CD4-positive, alpha-beta T cell treated with Interleukin-21 for 1 hour (primary cell): ENCODE measurements at regions not wholly inside any gene's neighbourhood (a gene's known extent, or its start where the extent isn't known, plus 50 kb on each side); places are given as distances from the start of the nearest gene placed in this dataset.

Experiments used
- DNase-seq: peaks from one replicate; pipeline ENCODE4 v3.0.0-alpha.2; 2020

- no peak for DNase-seq
Measured at GRCh38 chr5:93096561-93096960, 484.5 kb downstream of the NR2F1-AS1 start.

GRCh38 chr5:93092349-93093105, 488.5 kb downstream of the NR2F1-AS1 start:
- no peak for DNase-seq

- no peak for DNase-seq
Measured at GRCh38 chr5:93090698-93091097, 490.3 kb downstream of the NR2F1-AS1 start.

GRCh38 chr5:93088592-93089389, 492.2 kb downstream of the NR2F1-AS1 start:
- no peak for DNase-seq

- no peak for DNase-seq
Measured at GRCh38 chr5:93087326-93087725, 493.7 kb downstream of the NR2F1-AS1 start.

- DNase-seq, result no peak
Measured at GRCh38 chr5:93082981-93083380, 498.0 kb downstream of the NR2F1-AS1 start.

- no peak for DNase-seq
Measured at GRCh38 chr5:93079046-93079445, 502.0 kb downstream of the NR2F1-AS1 start.

- no peak for DNase-seq
Measured at GRCh38 chr5:93078082-93079038, 502.7 kb downstream of the NR2F1-AS1 start.

- DNase-seq, result no peak
Measured at GRCh38 chr5:93076566-93076965, 504.5 kb downstream of the NR2F1-AS1 start.

GRCh38 chr5:93076096-93076495, 504.9 kb downstream of the NR2F1-AS1 start:
- DNase-seq, result no peak

- no peak for DNase-seq
Measured at GRCh38 chr5:93073547-93073946, 507.5 kb downstream of the NR2F1-AS1 start.

GRCh38 chr5:93072831-93073459, 508.1 kb downstream of the NR2F1-AS1 start:
- no peak for DNase-seq

- no peak for DNase-seq
Measured at GRCh38 chr5:93071710-93072109, 509.3 kb downstream of the NR2F1-AS1 start.

- no peak for DNase-seq
Measured at GRCh38 chr5:93070938-93071337, 510.1 kb downstream of the NR2F1-AS1 start.

- no peak for DNase-seq
Measured at GRCh38 chr5:93069276-93069675, 511.7 kb downstream of the NR2F1-AS1 start.

GRCh38 chr5:93062548-93062947, 518.5 kb downstream of the NR2F1-AS1 start:
- DNase-seq, result no peak

GRCh38 chr5:93058309-93058708, 522.7 kb downstream of the NR2F1-AS1 start:
- no peak for DNase-seq

- DNase-seq, result no peak
Measured at GRCh38 chr5:93057311-93057710, 523.7 kb downstream of the NR2F1-AS1 start.

GRCh38 chr5:93055971-93056370, 525.0 kb downstream of the NR2F1-AS1 start:
- no peak for DNase-seq

- no peak for DNase-seq
Measured at GRCh38 chr5:93055561-93055960, 525.5 kb downstream of the NR2F1-AS1 start.

- no peak for DNase-seq
Measured at GRCh38 chr5:93054424-93055163, 526.4 kb downstream of the NR2F1-AS1 start.

GRCh38 chr5:93053825-93054224, 527.2 kb downstream of the NR2F1-AS1 start:
- DNase-seq, result no peak
